Breast epithelium (tissue), 3 donors: ENCODE measurements at regions not wholly inside any gene's neighbourhood (a gene's known extent, or its start where the extent isn't known, plus 50 kb on each side); places are given as distances from the start of the nearest gene placed in this dataset.

Experiments used
- CTCF ChIP-seq, 3 donors: fragments of 450-650 bp; IDR thresholded peaks; one replicate each; pipeline ENCODE4 v1.5.1; 2016 to 2017; ENCODE audit warnings: antibody characterized with exemption in 3 of 3, mild to moderate bottlenecking in 3 of 3, moderate library complexity in 3 of 3
- POLR2AphosphoS5 ChIP-seq, 3 donors: sonication (generic); formaldehyde crosslinking; IDR thresholded peaks; one replicate each; pipeline ENCODE4 v1.6.1; 2017; ENCODE audit warnings: antibody characterized with exemption in 3 of 3

GRCh38 chr1:95703046-95703445, 469.0 kb downstream of the RWDD3 start:
- TF ChIP-seq POLR2AphosphoS5 (IDR thresholded peaks at IDR 0.05) (no peak), CTCF (IDR thresholded peaks at IDR 0.05) (no peak)
